SK-N-SH (cell line): ENCODE measurements at regions not wholly inside any gene's neighbourhood (a gene's known extent, or its start where the extent isn't known, plus 50 kb on each side); places are given as distances from the start of the nearest gene placed in this dataset.
A peak's percentile ranks its signal among the peaks of the same experiment; 100 is the strongest.

Source experiments
- CTCF ChIA-PET: fragments of 300-600, 350-600 bp; formaldehyde crosslinking; extraction: SDS; loops from one replicate; lab custom pipeline; 2021; lab: Yijun Ruan, JAX
- POLR2A ChIA-PET: fragments of 350-600 bp; sonication (Branson Sonifier 250); formaldehyde crosslinking; extraction: SDS; loops from one replicate; lab custom pipeline; 2020; ENCODE audit warnings: antibody characterized with exemption, inconsistent platforms; lab: Yijun Ruan, JAX
- DNase-seq: peaks from one replicate; pipeline ENCODE4 v3.0.0; 2012
- H2AFZ ChIP-seq: fragments of 200-600 bp; sonication (generic); 2 replicates; pipeline ENCODE4 v1.8.1; 2016; ENCODE audit warnings: antibody characterized with exemption, mild to moderate bottlenecking, low read depth
- H3F3A ChIP-seq: fragments of 200-600 bp; sonication (generic); replicated peaks from 2 replicates; pipeline ENCODE3; 2016; ENCODE audit warnings: antibody characterized with exemption, mild to moderate bottlenecking; ENCODE audit not compliant: insufficient read depth
- H3K27ac ChIP-seq, 2 experiments: fragments of 200-500 bp in 1 of 2; fragments of 200-600 bp in 1 of 2; sonication (Bioruptor generic) in 1 of 2; sonication (generic), shearing (Covaris generic) in 1 of 2; 2 replicates each; pipeline versions ENCODE4 v1.5.1 to v1.6.1; 2014 to 2016; ENCODE audit warnings: low read depth in 2 of 2, inconsistent platforms in 1 of 2, low read length in 1 of 2, mild to moderate bottlenecking in 1 of 2, mixed read lengths in 1 of 2
- H3K27me3 ChIP-seq: fragments of 200-600 bp; sonication (generic), shearing (Covaris generic); 2 replicates; pipeline ENCODE4 v1.6.1; 2016; ENCODE audit warnings: mixed run types; ENCODE audit not compliant: insufficient read depth
- H3K36me3 ChIP-seq, 2 experiments: fragments of 200-500 bp in 1 of 2; fragments of 200-600 bp in 1 of 2; sonication (Bioruptor generic) in 1 of 2; sonication (generic) in 1 of 2; replicated peaks in 1 of 2; 2 replicates each; pipeline versions ENCODE3 to v1.5.1; 2014 to 2016; ENCODE audit warnings: low read length in 1 of 2, mild to moderate bottlenecking in 1 of 2; ENCODE audit not compliant: insufficient read depth in 2 of 2, control insufficient read depth in 1 of 2
- H3K4me1 ChIP-seq, 2 experiments: fragments of 200-500 bp in 1 of 2; fragments of 200-600 bp in 1 of 2; sonication (Bioruptor generic) in 1 of 2; sonication (generic), shearing (Covaris generic) in 1 of 2; 2 replicates each; pipeline versions ENCODE4 v1.5.1 to v1.6.1; 2014 to 2016; ENCODE audit warnings: low read depth in 1 of 2, low read length in 1 of 2, mixed run types in 1 of 2; ENCODE audit not compliant: insufficient read depth in 2 of 2, control insufficient read depth in 1 of 2
- H3K4me2 ChIP-seq: fragments of 200-600 bp; sonication (generic), shearing (Covaris generic); 2 replicates; pipeline ENCODE4 v1.6.1; 2017; ENCODE audit warnings: mixed run types
- H3K4me3 ChIP-seq, 2 experiments: fragments of 200-500 bp in 1 of 2; fragments of 200-600 bp in 1 of 2; sonication (Bioruptor generic) in 1 of 2; sonication (generic), shearing (Covaris generic) in 1 of 2; 2 replicates each; pipeline versions ENCODE4 v1.5.1 to v1.8.1; 2014 to 2016; ENCODE audit warnings: low read depth in 2 of 2, inconsistent platforms in 1 of 2, low read length in 1 of 2, mild to moderate bottlenecking in 1 of 2, mixed read lengths in 1 of 2, moderate library complexity in 1 of 2
- H3K79me2 ChIP-seq: fragments of 200-600 bp; sonication (generic); 2 replicates; pipeline ENCODE4 v1.8.1; 2017; ENCODE audit warnings: mild to moderate bottlenecking; ENCODE audit not compliant: insufficient read depth
- H3K9ac ChIP-seq: fragments of 200-600 bp; sonication (generic); 2 replicates; pipeline ENCODE4 v1.6.1; 2017; ENCODE audit warnings: mixed run types
- H3K9me2 ChIP-seq: fragments of 200-600 bp; sonication (generic); 2 replicates; pipeline ENCODE4 v1.6.1; 2017; ENCODE audit warnings: mixed run types
- H3K9me3 ChIP-seq: fragments of 200-600 bp; sonication (generic); 2 replicates; pipeline ENCODE4 v1.6.1; 2017; ENCODE audit warnings: mixed run types, mild to moderate bottlenecking, moderate library complexity
- H4K20me1 ChIP-seq: fragments of 200-600 bp; sonication (generic); 2 replicates; pipeline ENCODE4 v1.6.1; 2017; ENCODE audit warnings: mild to moderate bottlenecking, mixed run types; ENCODE audit not compliant: insufficient read depth
- CHD2 ChIP-seq: fragments of 150-350 bp; IDR thresholded peaks from 2 replicates; pipeline ENCODE4 v1.6.1; 2018; ENCODE audit warnings: low read length; ENCODE audit not compliant: partially characterized antibody
- ELF1 ChIP-seq: IDR thresholded peaks from 2 replicates; pipeline ENCODE4 v1.4.0; 2012
- EP300 ChIP-seq, 2 experiments: IDR thresholded peaks; 2 replicates each; pipeline versions ENCODE4 v1.4.0 to v1.6.1; 2012; ENCODE audit warnings: borderline replicate concordance in 1 of 2, low read depth in 1 of 2, low read length in 1 of 2
- FOSL2 ChIP-seq: IDR thresholded peaks from 2 replicates; pipeline ENCODE4 v1.4.0; 2012; ENCODE audit warnings: low read depth, mild to moderate bottlenecking, moderate library complexity, borderline replicate concordance
- FOXM1 ChIP-seq: IDR thresholded peaks from 2 replicates; pipeline ENCODE4 v1.4.0; 2012; ENCODE audit warnings: low read depth, mild to moderate bottlenecking
- GABPA ChIP-seq: IDR thresholded peaks from 2 replicates; pipeline ENCODE4 v1.4.0; 2012; ENCODE audit warnings: low read depth, mild to moderate bottlenecking
- GATA2 ChIP-seq: sonication (generic); formaldehyde crosslinking; IDR thresholded peaks from 2 replicates; pipeline ENCODE4 v1.5.0; 2020; ENCODE audit warnings: mild to moderate bottlenecking, missing genetic modification reagents
- JUND ChIP-seq: IDR thresholded peaks from 2 replicates; pipeline ENCODE4 v1.4.0; 2012
- MXI1 ChIP-seq: IDR thresholded peaks from 2 replicates; pipeline ENCODE4 v1.6.1; 2012; ENCODE audit warnings: mild to moderate bottlenecking, low read depth, low read length, improper control_type of control experiment
- NRF1 ChIP-seq: IDR thresholded peaks from 2 replicates; pipeline ENCODE4 v1.6.1; 2012; ENCODE audit warnings: low read depth, mild to moderate bottlenecking, low read length
- POLR2AphosphoS5 ChIP-seq: IDR thresholded peaks from 2 replicates; pipeline ENCODE4 v1.6.1; 2012; ENCODE audit warnings: low read depth, low read length
- RAD21 ChIP-seq: IDR thresholded peaks from 2 replicates; pipeline ENCODE4 v1.6.1; 2012; ENCODE audit warnings: mild to moderate bottlenecking, low read length
- RCOR1 ChIP-seq: fragments of 150-350 bp; IDR thresholded peaks from 2 replicates; pipeline ENCODE4 v1.6.1; 2017; ENCODE audit warnings: antibody characterized with exemption, low read length
- RFX5 ChIP-seq: IDR thresholded peaks from 2 replicates; pipeline ENCODE4 v1.6.1; 2012; ENCODE audit warnings: mild to moderate bottlenecking, improper control_type of control experiment, low read length
- SMC3 ChIP-seq: IDR thresholded peaks from 2 replicates; pipeline ENCODE4 v1.6.1; 2012; ENCODE audit warnings: low read depth, low read length, improper control_type of control experiment
- TEAD4 ChIP-seq: IDR thresholded peaks from 2 replicates; pipeline ENCODE4 v1.4.0; 2012; ENCODE audit warnings: mild to moderate bottlenecking, borderline replicate concordance; ENCODE audit not compliant: insufficient read depth
- USF1 ChIP-seq: IDR thresholded peaks from 2 replicates; pipeline ENCODE4 v1.4.0; 2012; ENCODE audit warnings: low read depth, borderline replicate concordance
- USF2 ChIP-seq: fragments of 150-350 bp; IDR thresholded peaks from 2 replicates; pipeline ENCODE4 v1.6.1; 2017; ENCODE audit warnings: antibody characterized with exemption, low read length, low read depth, borderline replicate concordance
- YY1 ChIP-seq: IDR thresholded peaks from 2 replicates; pipeline ENCODE4 v1.4.0; 2012; ENCODE audit warnings: low read depth, mild to moderate bottlenecking
- WGBS: methylation state at CpG from one replicate; pipeline ENCODE4 v1.1.6; 2017; ENCODE audit warnings: low lambda C conversion rate; 5-methylcytosine and 5-hydroxymethylcytosine counted together

- Histone ChIP-seq H3K4me1 (no peaks in the 10 kb centered on the region), H2AFZ (no peak overlapping the region), H3K9me2 (no peaks in the 10 kb centered on the region), H3K4me3 (no peak overlapping the region), H3K9ac (no peak overlapping the region), H3K9me3 (no peaks in the 10 kb centered on the region), H3K27ac (no peak overlapping the region), H4K20me1 (no peaks in the 10 kb centered on the region), H3K4me2 (no peak overlapping the region), H3K36me3 (no peaks in the 10 kb centered on the region), H3F3A (no peaks in the 10 kb centered on the region), H3K79me2 (no peaks in the 10 kb centered on the region), H3K27me3 (no peaks in the 10 kb centered on the region)
- 10% methylated on average over 5 of the region's 5 CpGs for WGBS
- POLR2A ChIA-PET = no interaction called here
- CTCF ChIA-PET = no interaction called here
- no peak for DNase-seq
- no peak for TF ChIP-seq TEAD4
- no peak for TF ChIP-seq SMC3
- TF ChIP-seq FOXM1 = no peak
- TF ChIP-seq USF2 = no peak
- TF ChIP-seq RAD21 = no peak
Measured at GRCh38 chr12:59472273-59472672, 123.6 kb upstream of the SLC16A7 start.

- Histone ChIP-seq H3K27me3 (no peaks in the 10 kb centered on the region), H3K27ac (no peak overlapping the region), H3K79me2 (no peaks in the 10 kb centered on the region), H3F3A (no peaks in the 10 kb centered on the region), H3K4me1 (peaks cover 0 to 5% of the 10 kb centered on the region in 2 experiments; a peak in 1 of 4 replicates), H2AFZ (peak overlapping the region; percentile 49), H3K4me3 (no peak overlapping the region), H3K9me2 (no peaks in the 10 kb centered on the region)
- DNase-seq = no peak
- TF ChIP-seq YY1 (no peak), GATA2 (CRISPR knock-in tag) (no peak), JUND (peak; percentile 6; the same call in 1 of the 2 replicates), RCOR1 (no peak), EP300 (IDR thresholded peaks at IDR 0.05; ENCODE audit: borderline replicate concordance in 1 of 2, low read depth in 1 of 2, low read length in 1 of 2) (no peak)
- TF ChIP-seq, all 33 proteins: peak for 1
- Histone ChIP-seq H3K9me3 (no peaks in the 10 kb centered on the region), H3K36me3 (no peaks in the 10 kb centered on the region), H4K20me1 (no peaks in the 10 kb centered on the region), H3K4me2 (peak overlapping the region; percentile 44; the same call in 1 of the 2 replicates), H3K9ac (no peak overlapping the region)
- WGBS = 2% methylated on average over 5 of the region's 5 CpGs
- POLR2A ChIA-PET = no interaction called here
- CTCF ChIA-PET = no interaction called here
Measured at GRCh38 chr12:59459966-59460660, 135.7 kb upstream of the SLC16A7 start.

- H3K27ac ChIP-seq = no peak overlapping the region
- peaks cover 0 to 4% of the 10 kb centered on the region in 2 experiments for H3K36me3 ChIP-seq
- no peak overlapping the region for H3K4me2 ChIP-seq
- H3K79me2 ChIP-seq = no peaks in the 10 kb centered on the region
- H3F3A ChIP-seq = peaks cover 11% of the 10 kb centered on the region
- no peaks in the 10 kb centered on the region for H3K9me3 ChIP-seq
- H3K9ac ChIP-seq = no peak overlapping the region
- H2AFZ ChIP-seq = no peak overlapping the region
- H4K20me1 ChIP-seq = no peaks in the 10 kb centered on the region
- POLR2A ChIA-PET = no interaction called here
- H3K27me3 ChIP-seq = no peaks in the 10 kb centered on the region
- H3K4me1 ChIP-seq = peaks cover 0 to 9% of the 10 kb centered on the region in 2 experiments; a peak in 2 of 4 replicates
- H3K9me2 ChIP-seq = no peaks in the 10 kb centered on the region
- no peak overlapping the region for H3K4me3 ChIP-seq
- CTCF ChIA-PET = no interaction called here
- no peak for DNase-seq
- no peak for TF ChIP-seq NRF1
- no peak for TF ChIP-seq GABPA
- TF ChIP-seq POLR2AphosphoS5 = no peak
- TF ChIP-seq FOSL2 = no peak
- TF ChIP-seq RCOR1 = no peak
- no peak for TF ChIP-seq GATA2 (CRISPR knock-in tag)
- no peak for TF ChIP-seq RFX5
- no peak for TF ChIP-seq RAD21
- no peak for TF ChIP-seq MXI1
- TF ChIP-seq CHD2 = no peak
- TF ChIP-seq USF1 = no peak
- no peak for TF ChIP-seq YY1
- TF ChIP-seq ELF1 = no peak
Measured at GRCh38 chr12:59453475-59453874, 142.4 kb upstream of the SLC16A7 start.
